COLO668 (cell line): ENCODE measurements at regions not wholly inside any gene's neighbourhood (a gene's known extent, or its start where the extent isn't known, plus 50 kb on each side); places are given as distances from the start of the nearest gene placed in this dataset.

Experiments
- DNase-seq: peaks from one replicate; lab custom pipeline; 2025; ENCODE audit not compliant: unreplicated experiment; lab: John Stamatoyannopoulos, UW

DNA sequence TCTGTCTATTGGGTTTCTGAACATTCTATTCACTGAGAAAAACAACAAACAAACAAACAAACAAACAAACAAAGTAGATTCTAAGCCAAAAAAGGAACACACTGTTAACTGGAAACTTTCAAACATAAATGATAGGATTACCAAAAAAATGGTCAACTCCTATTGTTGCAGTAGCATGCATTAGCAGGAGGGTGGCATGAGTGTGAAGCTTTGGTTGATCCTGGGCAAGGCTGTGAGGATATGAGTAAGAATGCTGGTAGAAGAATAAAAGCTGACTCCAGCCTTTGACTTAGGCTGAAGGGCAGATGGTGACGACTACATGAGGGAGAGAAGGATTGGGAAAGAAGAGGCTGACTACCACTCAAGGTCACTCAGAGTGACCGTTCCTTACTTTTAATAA is 810.3 kb downstream of the VGLL3 start:
- no peak for DNase-seq

DNA sequence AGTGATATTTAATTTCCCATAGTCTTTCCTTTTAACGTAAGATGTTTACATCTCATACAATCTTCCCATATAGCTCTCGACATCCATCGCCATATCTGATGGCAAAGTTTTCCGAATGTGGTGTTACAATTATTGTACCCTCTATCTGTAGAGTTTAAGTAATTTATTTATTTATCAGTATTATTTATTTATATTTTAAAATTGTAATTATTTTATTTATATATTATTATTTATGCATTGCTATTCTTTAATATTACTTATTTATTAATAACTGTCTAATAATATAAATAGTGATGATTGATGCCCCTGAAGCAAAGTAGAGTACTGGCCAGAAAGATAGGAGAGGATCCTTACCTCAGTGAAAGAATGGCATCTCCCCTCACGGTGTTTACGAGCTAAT is 812.9 kb downstream of the VGLL3 start:
- no peak for DNase-seq

DNA sequence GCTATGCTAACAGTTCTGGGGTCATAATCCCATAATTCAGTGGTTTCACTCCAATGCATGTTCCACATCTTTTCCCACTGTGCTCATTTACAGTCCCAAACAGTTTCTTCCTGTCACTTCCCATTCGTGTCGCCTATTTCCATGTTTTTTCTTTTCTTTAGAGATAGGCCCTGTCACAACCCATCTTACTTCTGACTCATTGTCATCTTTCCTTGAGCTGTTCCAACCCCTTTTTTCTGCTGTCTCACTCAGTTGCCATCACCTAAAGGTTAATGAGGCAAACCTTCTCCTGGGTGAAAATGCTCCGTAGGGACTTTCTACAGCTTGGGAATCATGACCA is 814.5 kb downstream of the VGLL3 start:
- DNase-seq, result no peak

DNA sequence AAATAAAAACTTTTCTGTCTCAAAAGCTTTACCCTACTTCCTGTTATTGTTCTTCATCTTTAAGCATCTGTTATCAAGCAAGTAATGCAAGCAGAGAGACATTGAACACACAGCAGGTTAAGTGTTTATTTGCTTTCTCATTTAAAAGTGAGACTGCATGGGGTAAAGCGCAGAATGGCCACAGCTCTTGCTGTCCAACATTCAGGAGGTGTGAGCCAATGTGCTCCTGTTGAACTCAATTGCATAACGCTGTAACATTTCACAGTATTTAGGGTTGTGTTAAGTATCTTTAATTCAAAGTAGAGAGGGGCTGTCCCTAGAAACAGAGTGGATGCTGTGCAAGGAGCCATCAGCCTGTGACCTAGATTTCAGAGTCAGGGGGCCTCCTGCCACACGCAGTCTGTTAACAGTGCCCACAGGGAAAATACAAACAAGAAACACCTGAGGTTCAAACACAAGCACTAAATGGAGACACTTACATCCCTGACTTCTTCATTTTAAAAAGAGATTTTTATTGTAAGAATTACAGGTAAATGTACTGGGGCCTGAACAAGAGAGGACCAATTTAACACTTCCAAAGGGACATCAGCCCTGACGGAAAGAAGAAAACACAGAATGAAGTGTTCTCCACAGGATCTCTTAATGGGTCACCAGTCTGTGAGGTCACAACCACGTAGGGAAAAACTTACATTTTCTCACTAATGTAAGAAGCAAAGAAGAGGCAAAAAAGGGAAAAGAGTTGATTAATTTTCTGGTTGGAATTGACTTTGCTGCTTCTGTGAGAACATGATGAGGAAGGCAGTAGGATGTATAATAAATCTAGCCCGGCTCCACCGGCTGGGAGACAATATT is 815.1 kb downstream of the VGLL3 start:
- peak; percentile 1 for DNase-seq

DNA sequence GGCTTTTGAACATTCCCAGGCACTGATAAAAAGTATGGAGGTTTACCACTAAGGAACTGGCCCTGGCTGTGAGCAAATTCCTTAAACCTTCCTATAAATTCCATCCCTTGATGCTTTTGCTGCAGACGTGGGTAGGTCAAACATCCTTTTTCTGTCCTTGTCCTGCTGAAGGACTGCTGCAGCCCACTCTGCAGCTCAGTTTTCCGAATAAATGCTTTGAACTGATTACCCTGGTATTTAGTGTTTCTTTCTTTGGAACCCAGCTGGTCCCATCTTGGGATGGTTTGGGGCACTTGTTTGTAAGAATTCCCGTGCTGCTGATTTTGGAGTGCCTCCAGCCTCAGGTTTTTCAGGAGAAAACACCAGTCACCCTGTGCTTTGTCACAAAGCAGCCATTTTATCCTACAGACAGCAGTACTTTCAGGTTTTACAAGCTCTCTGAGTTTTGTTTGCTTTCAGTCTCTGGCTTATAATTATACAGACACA is 815.9 kb downstream of the VGLL3 start:
- no peak for DNase-seq

DNA sequence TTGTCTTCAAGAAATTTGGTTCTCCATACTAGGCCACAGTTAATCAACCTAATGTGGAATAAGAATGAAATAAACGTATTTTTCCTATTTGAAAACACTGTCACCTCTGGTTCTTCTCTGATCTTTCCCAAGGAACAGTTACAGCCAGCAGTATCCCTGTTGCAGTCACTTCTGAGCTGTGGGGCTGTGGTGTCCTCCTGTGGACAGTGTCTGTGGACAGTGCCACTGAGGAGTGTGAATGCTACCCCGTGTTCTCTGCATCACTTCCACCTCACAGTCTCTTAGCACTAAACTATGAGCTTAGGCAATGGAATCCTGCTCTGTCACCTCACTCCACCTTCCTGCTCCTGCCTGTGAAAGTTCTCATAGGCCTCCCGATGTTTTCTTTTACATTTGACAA is 817.5 kb downstream of the VGLL3 start:
- DNase-seq, result no peak

DNA sequence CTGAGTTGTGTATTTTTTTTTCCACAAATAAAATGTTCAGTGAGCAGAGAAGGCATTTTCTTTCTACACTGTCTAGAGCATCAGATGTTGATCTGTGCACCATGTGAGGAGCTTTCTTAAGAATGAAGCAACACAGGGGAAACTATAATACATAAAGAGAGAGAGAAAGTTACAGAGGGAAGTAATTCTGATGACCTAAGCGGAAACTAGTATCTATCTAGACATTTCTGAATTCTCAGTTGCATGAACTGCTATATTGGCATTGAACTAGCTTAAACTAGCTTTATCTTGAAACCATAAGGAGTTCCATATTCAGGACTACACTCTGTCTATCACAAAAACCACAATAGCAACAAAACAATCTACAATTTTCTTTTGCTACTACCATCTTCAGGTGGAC is 822.4 kb downstream of the VGLL3 start:
- no peak for DNase-seq

DNA sequence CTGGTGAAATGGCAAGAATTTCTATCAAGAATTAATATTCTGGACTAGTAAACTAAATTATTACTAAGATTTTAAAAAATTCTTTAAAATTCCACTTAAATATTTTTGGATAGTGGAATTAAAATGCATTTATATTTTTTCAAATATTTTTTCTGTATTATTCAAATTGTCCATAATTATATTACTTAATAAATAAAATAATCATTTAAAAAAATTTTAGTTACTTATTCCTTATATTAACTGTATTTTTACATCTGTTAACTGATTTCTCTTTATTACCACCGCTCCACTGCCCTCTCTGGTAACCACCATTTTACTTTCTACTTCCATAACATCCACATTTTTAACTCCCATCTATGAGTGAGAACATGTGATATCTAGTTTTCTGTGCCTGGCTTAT is 828.4 kb downstream of the VGLL3 start:
- DNase-seq, result no peak

DNA sequence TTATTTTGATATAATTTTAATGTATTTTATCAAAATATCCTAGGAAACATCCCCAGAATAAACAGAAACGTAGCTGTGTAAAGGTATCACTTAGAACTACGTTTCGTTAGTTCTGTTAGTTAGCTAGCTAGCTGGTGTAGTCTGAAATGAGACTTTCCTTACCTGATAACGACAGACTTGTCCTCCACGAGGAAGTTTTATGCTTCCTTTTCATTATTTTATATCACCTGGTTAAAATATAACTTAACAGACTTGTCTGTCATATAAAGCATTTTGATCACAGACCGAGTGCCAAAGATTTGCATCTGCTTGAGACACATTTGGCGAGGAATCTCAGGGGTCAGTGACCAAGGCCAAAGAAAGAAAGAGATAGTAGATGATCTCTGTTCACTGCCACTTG is 829.5 kb downstream of the VGLL3 start:
- DNase-seq, result no peak

DNA sequence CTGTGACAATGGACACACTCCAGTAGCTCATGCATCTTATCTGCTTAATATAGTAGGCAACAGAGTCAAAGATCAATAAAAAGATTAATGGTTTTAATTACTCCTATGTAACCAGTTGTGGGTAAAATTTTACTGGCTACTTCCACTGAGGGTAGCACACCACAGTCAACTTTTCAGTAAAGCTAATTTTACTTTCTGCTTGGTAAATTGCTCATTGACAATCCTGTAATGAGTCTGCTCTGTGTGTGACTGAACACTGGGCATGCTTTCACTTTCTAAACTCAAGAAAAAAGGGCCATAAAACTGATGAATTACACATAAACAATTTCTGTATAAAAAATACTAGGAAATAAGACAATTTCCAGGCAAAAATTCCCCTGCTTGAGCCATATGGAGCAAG is 838.3 kb downstream of the VGLL3 start:
- DNase-seq, result no peak

DNA sequence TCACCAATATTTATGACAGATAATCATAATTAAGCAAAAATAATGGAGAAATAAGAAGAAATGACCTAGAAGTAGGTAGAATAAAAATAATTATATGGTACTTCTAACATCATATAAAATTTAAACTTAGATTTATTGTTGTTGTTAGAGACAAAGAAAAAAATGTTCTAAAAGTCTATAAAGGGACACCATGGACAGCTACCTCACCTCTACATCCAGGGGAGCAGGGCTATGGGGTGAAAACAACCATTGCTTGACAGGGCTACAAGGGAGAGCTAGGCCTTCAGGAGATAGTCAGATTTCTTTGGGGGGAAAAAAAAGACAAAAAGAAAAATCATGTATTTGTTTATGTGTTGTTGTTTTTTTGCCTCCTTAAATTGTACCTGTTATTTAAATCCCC is 841.9 kb downstream of the VGLL3 start:
- no peak for DNase-seq

DNA sequence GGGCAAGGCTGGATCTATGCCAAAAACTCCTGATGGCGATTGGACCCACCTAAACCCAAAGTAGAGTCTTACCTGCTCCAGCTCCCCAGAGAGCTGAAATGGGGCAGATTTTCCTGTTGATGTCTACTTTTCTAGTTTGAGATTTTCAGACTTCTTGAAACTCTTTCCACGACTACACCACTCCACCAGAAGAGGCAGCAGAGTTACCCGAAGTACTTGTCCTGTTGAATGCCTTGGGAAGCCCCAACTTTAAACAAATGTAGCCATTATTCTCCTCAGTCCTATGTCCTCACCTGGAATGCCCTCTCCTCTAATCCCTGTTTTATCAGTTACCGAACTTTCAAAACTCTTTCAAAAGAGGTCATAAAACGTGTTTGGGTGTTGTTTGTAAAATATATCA is 843.8 kb downstream of the VGLL3 start:
- DNase-seq, result no peak

DNA sequence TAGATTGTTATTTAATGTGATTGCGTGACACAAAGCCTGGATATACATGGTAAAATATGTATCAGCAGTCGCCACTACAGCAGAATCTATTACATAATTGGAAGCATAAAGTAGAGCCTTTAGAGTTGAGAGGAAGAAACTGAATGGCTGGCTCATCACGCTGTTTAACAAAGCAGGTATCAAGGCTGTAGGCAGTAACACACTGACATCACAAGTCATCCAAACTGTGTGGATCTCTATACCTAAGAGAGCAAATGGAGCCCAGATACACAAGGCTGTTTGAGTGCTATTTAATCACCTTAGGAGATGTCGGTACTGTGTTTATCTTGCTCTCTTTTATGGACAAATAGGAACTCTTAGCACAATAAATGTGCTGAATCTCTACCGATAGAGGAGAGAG is 864.4 kb downstream of the VGLL3 start:
- no peak for DNase-seq
